ENCODE measurements at regions not wholly inside any gene's neighbourhood (a gene's known extent, or its start where the extent isn't known, plus 50 kb on each side); places are given as distances from the start of the nearest gene placed in this dataset.

GRCh38 chr17:79255046-79255445 is 180.4 kb downstream of the ENGASE start:
- H3K4me1 ChIP-seq, result no peaks in the 10 kb centered on the region
- TF ChIP-seq EP300 (IDR thresholded peaks at IDR 0.05) (no peak), POLR2A (IDR thresholded peaks at IDR 0.05) (no peak)
- TF ChIP-seq, protein P1, sequence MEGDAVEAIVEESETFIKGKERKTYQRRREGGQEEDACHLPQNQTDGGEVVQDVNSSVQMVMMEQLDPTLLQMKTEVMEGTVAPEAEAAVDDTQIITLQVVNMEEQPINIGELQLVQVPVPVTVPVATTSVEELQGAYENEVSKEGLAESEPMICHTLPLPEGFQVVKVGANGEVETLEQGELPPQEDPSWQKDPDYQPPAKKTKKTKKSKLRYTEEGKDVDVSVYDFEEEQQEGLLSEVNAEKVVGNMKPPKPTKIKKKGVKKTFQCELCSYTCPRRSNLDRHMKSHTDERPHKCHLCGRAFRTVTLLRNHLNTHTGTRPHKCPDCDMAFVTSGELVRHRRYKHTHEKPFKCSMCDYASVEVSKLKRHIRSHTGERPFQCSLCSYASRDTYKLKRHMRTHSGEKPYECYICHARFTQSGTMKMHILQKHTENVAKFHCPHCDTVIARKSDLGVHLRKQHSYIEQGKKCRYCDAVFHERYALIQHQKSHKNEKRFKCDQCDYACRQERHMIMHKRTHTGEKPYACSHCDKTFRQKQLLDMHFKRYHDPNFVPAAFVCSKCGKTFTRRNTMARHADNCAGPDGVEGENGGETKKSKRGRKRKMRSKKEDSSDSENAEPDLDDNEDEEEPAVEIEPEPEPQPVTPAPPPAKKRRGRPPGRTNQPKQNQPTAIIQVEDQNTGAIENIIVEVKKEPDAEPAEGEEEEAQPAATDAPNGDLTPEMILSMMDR (IDR thresholded peaks at IDR 0.05), result no peak
- peaks cover 0 to 31% of the 10 kb centered on the region in 2 donors for H3K27me3 ChIP-seq
- H3K27ac ChIP-seq, result no peak overlapping the region
- H3K36me3 ChIP-seq, result no peaks in the 10 kb centered on the region
- 79 to 80% methylated on average over 6 of the region's 6 CpGs for WGBS, 2 donors
- H3K9me3 ChIP-seq, result no peaks in the 10 kb centered on the region
- H3K4me3 ChIP-seq, result no peak overlapping the region
- no peak for DNase-seq (ENCODE audit: low spot score in 2 of 2)

DNA sequence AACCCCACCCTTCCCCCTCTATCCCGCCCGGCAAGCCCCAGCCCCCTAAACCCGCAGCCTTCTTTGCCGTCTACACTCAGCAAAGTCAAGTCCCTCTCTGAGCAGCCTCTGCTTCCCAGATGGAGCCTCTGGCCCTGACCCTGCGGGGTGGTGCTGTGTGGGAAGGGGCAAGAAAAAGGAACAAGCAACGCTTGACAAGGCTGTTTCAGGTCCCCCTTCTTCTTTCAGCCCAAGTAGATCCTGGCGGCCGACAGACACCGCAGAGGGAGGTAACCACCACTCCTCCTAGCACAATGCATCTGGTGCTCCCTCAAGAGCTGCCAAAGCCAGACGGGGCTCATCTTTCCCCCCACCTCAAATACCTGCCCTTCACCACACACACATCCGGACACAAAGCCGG is 178.3 kb downstream of the ENGASE start:
- no peak overlapping the region for H3K4me3 ChIP-seq
- H3K36me3 ChIP-seq, result no peaks in the 10 kb centered on the region
- no peaks in the 10 kb centered on the region for H3K4me1 ChIP-seq
- TF ChIP-seq POLR2A (IDR thresholded peaks at IDR 0.05), result no peak
- TF ChIP-seq, protein P1 (IDR thresholded peaks at IDR 0.05), result no peak
- TF ChIP-seq EP300 (IDR thresholded peaks at IDR 0.05), result no peak
- no peak overlapping the region for H3K27ac ChIP-seq
- DNase-seq (ENCODE audit: low spot score in 2 of 2), result no peak
- H3K9me3 ChIP-seq, result no peaks in the 10 kb centered on the region
- 47 to 52% methylated on average over 12 of the region's 12 CpGs for WGBS, 2 donors
- peaks cover 0 to 38% of the 10 kb centered on the region in 2 donors for H3K27me3 ChIP-seq

GRCh38 chr17:79251824-79252223 is 177.2 kb downstream of the ENGASE start:
- H3K4me3 ChIP-seq, result no peak overlapping the region
- H3K27me3 ChIP-seq, result peaks cover 0 to 32% of the 10 kb centered on the region in 2 donors
- H3K36me3 ChIP-seq, result no peaks in the 10 kb centered on the region
- TF ChIP-seq, protein P1 (IDR thresholded peaks at IDR 0.05), result no peak
- no peak for TF ChIP-seq POLR2A (IDR thresholded peaks at IDR 0.05)
- no peak for TF ChIP-seq EP300 (IDR thresholded peaks at IDR 0.05)
- WGBS, 2 donors, result 69 to 75% methylated on average over 4 of the region's 4 CpGs
- H3K27ac ChIP-seq, result no peak overlapping the region
- no peaks in the 10 kb centered on the region for H3K9me3 ChIP-seq
- H3K4me1 ChIP-seq, result no peaks in the 10 kb centered on the region
- DNase-seq (ENCODE audit: low spot score in 2 of 2), result no peak

DNA sequence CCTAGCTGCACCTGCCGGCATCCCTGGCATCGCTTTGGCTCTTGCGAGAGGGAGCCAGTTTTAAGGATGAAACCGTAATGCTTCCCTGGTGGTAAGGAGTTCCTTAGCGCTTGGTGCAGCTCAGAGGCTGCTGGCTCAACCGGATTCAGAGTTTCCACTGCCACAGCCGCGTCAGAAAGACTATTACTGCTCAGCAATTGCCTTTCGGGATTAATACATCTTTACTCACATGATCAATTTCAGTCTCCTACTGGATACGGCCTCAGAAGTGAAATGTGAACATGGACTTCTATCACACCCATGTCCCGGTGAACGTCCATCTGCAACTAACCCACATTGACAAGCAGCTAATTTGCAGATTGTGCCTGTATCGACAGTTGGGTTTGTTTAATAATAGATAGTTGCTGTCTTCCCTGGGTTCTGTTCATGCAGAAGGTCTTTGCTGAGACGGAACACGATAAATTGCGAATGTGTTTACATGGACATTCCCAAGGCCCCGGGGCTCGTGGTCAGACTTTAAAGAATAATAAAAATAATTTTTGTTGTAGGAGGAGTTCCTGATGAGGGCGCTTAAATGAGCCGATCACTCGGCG is 175.4 kb downstream of the ENGASE start:
- 79 to 81% methylated on average over 22 of the region's 22 CpGs for WGBS, 2 donors
- H3K27me3 ChIP-seq, result peaks cover 0 to 26% of the 10 kb centered on the region in 2 donors
- H3K4me3 ChIP-seq, result no peak overlapping the region
- H3K36me3 ChIP-seq, result no peaks in the 10 kb centered on the region
- no peak overlapping the region for H3K27ac ChIP-seq
- no peaks in the 10 kb centered on the region for H3K4me1 ChIP-seq
- DNase-seq (ENCODE audit: low spot score in 2 of 2), result no peak
- TF ChIP-seq, protein P1 (IDR thresholded peaks at IDR 0.05), result no peak
- TF ChIP-seq EP300 (IDR thresholded peaks at IDR 0.05) (no peak), POLR2A (IDR thresholded peaks at IDR 0.05) (no peak)
- peaks cover 0 to 3% (median 0%) of the 10 kb centered on the region in 4 donors for H3K9me3 ChIP-seq

DNA sequence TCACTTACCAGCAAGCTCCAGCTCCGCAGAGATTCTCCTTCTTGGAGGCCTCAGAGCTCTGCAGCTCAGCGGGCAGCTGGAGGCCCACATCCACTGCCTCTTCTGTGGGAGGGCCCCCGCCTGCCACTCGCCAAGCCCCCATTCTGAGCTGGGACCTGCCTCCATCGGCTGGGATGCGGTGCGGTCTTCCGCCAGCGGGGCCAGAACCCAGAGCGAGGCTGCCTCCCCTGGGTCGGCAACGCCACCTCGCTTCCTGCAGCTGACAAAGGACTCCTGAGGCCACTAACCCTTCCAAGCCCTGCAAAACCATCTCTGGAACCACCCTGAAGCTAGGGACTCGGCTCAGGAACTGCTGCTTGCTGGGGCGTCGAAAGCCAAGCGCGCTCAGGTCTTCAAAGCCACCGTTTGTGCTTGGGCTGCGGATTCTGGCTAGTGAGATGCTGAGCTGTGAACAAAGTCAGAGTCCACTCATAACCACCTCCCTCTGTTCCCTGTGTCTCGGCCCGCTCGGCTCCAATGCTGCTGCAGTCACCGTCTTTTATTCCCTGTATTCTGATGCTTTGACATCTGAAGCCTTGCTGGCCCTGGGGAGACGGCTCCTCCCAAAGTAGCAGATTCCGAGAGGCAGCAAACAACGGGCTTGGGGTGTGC is 174.3 kb downstream of the ENGASE start:
- Histone ChIP-seq H3K27me3 (peaks cover 0 to 21% of the 10 kb centered on the region in 2 donors), H3K27ac (no peak overlapping the region), H3K4me1 (no peaks in the 10 kb centered on the region), H3K36me3 (no peaks in the 10 kb centered on the region), H3K9me3 (peaks cover 0 to 7% (median 0%) of the 10 kb centered on the region in 4 donors), H3K4me3 (no peak overlapping the region)
- TF ChIP-seq EP300 (IDR thresholded peaks at IDR 0.05), result no peak
- TF ChIP-seq POLR2A (IDR thresholded peaks at IDR 0.05), result no peak
- TF ChIP-seq, protein P1 (IDR thresholded peaks at IDR 0.05), result no peak
- no peak for DNase-seq (ENCODE audit: low spot score in 2 of 2)
- WGBS, 2 donors, result 62 to 63% methylated on average over 27 of the region's 27 CpGs

Measured in tibial nerve (tissue), 4 donors.